CD1c-positive myeloid dendritic cell (primary cell): ENCODE measurements at regions not wholly inside any gene's neighbourhood (a gene's known extent, or its start where the extent isn't known, plus 50 kb on each side); places are given as distances from the start of the nearest gene placed in this dataset.

ENCODE experiments used
- DNase-seq: peaks from one replicate; pipeline ENCODE4 v3.0.0-alpha.2; 2016; ENCODE audit errors: extremely low spot score

DNA sequence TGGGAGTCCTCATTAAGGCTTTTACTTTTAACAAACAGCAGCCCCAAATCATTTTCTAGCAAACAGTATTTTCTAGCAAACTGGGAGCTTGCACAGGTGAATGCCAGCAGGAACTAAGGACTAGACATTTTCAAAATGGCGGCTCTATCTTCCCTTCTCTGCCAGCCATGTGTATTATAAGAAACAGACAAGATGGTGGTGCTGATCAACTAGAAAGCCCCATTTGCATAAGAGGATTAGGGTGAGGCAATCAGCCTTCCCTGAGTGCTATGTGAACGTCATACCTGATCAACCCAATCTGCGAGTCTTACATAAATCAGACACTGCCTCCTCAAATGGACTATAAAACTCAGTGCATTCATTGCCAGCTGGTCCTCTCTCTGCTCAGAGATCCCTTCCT lies 479.6 kb downstream of the IPMK start:
- DNase-seq: no peak

DNA sequence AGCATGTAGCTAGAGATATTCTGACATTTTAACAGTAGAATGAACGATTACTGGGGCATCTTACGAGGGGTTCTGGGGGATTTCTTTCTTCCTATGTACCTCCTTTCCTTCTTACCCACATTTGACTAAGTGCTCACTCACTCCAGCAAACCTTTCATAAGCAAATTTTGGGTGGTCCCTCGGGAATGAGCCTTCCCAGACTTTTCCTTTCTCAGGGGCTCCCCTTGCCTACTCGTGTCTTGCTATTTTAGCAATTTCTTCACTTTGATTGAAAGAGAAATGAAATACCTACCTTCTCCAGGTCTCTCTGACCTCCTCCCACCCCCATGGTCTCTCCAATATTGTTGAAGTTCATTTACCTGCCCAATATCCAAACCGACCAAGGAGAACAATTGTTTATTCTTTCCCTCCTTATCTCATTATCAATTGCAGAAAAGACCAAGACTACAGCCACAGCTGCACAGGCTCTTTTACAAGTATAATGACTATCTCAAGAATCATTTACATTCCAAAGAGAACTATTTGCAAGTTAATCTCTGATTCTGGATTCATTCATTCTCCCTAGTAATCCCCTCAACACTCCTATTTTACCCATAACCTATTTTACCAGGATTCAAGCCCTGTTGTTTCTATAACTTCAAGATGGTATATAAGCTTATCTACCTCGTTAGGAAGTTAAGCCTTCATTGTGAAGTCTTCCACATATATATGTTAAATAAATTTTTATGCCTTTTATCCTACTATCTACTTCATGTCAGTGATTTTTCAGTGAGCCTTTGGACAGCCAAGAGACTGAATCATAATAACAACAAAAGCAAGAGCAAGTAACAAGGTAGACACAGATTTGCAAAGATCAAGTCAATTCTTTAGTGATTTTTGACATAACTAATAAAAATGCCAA lies 480.6 kb downstream of the IPMK start:
- no peak for DNase-seq

DNA sequence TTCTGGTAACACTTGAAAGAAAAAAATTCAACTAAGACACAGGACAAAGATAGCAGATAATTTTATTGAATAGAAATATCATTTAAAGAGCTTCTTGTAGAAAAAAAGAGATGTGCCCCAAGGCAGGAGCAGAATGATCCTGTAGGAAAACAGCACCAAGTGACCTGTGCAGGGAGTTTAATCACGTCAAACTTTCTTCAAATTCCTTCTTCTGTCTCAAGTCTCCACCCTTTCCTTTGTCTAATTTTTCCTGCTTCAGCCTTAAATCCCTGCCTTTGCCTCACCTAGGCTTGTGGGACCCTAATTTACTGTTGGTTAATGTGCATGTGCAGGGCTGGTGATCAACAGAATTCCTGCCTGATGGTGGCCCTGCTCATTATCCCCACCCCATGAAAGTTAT lies 481.4 kb downstream of the IPMK start:
- no peak for DNase-seq

DNA sequence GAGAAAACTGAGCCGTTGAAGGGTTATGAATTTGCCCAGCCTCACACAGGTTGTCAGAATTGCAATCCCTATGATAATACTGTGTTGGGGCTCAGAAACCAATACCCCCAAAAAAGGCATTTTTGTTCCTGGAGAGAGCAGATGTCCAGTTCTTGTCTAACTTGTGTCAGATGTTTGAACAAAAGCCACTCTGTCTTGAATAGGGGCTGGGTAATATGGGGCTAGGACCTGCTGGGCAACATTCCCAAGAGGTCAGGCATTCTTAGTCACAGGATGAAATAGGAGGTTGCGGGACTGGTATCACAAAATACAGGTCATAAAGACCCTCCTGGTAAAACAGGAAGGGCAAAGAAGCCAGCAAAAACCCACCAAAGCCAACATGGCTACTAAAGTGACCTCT lies 482.1 kb downstream of the IPMK start:
- no peak for DNase-seq

DNA sequence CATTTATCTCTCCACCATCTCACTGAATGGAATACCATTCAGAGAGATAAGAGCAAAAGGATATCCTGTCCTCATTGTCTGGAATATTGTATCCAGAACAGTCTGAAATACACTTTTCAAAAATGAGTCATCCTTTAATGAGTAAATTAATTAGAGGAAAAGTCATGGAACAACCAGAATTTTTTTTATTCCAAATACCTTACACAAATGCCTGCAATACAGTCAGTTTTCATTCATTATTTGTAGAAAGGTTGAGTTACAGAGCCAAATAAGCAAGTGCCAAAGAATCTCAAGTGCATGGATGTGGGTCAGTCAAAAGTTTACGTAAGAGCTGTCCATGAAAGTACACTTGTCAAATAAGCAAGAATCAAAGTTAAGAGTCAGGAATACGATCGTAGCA lies 482.6 kb downstream of the IPMK start:
- DNase-seq: no peak

DNA sequence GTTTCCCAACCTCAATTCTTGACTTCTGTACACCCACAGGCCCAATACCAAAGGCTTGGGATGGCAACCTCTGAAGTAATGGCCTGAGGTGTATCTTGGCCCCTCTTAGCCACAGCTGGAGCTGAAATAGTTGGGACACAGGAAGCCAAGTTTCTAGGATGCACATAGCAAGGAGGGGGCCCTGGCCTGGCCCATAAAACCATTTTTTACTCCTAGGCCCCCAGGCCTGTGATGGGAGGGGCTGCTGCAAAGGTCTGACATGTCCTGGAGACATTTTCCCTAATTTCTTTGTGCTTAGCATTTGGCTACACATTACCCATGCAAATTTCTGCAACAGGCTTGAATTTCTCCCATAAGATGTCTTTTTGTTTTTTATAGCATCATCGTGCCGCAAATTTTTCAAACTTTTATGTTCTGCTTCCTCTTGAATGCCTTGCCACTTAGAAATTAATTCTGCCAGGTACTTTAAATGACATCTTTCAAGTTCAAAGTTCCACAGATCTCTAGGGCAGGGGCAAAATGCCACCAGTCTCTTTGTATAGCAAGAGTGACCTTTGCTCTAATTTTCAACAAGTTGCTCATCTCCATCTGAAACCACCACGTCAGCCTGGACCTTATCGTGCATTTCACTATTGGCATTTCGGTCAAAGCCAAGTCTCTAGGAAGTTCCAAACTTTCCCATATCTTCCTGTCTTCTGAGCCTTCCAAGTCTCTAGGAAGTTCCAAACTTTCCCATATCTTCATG lies 490.8 kb downstream of the IPMK start:
- no peak for DNase-seq

DNA sequence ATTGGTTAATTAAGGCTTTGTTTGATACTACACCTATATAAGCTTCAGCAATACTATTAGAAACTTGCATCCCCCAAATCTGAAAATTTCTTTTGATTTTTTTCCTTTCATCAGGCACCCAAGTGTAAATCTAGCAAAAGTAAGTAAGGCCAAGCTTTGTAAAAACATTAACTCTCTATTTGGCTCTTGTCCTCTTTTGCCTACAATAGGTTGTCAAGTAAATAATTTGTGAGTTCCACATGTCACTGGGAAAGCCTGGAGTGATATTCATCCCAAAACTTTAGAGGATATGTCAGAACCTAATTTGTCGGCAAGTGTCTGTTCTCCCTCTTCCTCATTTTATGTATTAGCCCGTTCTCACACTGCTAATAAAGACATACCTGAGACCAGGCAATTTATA lies 492.4 kb downstream of the IPMK start:
- no peak for DNase-seq

DNA sequence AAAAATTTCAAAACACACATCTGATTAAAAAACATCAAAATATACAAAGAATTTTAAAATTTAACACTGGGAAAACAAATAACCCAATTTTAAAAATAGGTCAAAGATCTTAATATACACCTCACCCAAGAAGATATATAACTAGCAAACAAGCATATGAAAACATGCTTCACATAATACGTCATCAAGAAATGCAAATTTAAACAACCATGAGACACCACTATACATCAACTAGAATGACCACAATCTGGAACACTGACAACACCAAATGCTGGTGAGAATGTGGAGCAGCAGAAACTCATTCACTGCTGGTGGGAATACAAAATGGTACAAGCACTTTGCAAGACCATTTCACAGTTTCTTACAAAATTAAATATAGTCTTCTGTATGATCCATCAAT lies 498.4 kb downstream of the IPMK start:
- no peak for DNase-seq

DNA sequence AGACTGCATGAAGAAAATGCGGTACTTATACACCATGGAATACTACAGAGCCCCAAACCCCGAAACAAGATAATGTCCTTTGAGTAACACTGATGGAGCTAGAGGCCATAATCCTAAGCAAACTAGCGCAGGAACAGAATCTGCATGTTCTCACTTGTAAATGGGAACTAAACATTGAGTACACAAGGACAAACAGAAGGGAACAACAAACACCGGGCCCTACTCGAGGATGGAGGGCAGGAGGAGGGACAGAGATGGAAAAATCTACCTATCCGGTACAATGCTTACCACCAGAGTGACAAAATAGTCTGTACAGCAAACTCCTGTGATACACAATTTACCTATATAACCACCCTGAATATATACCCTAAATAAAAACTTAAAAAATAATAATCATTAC lies 507.9 kb downstream of the IPMK start:
- no peak for DNase-seq

DNA sequence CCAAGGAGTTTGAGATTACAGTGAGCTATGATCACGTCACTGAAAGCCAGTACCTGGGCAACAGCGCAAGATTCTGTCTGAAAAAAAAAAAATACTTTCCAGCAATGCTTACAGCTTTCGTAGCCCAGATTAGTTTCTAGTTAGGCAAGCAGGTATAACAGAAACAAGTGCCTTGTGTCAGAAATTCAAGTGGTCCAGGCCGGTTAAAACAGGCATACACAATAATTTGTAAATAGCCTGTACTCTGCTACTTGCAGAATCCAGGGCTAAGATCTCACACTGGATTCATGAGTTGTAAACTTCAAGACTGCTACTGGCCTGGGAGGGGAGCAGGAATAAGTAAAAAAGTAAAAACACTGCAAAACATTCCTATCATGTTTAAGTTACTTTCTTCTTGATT lies 512.9 kb downstream of the IPMK start:
- no peak for DNase-seq

DNA sequence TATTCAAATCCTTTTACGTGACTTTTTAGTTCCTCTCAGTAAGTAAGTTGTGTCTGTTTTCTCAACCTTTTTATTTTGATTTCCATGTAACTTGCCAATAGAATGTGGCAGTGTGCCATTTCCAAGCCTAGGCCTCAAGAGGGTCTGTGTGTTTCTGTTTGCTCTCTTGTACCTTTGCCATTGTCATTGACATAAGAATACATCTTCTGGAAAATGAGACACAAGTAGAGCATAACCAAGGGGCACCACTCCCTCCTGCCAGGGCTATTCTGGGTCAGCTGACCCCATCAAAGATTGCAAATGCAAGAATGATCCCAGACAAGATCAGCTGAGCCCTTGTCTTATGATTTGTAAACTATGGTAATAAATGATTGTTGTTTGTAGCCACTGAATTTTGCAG lies 524.0 kb downstream of the IPMK start:
- no peak for DNase-seq

DNA sequence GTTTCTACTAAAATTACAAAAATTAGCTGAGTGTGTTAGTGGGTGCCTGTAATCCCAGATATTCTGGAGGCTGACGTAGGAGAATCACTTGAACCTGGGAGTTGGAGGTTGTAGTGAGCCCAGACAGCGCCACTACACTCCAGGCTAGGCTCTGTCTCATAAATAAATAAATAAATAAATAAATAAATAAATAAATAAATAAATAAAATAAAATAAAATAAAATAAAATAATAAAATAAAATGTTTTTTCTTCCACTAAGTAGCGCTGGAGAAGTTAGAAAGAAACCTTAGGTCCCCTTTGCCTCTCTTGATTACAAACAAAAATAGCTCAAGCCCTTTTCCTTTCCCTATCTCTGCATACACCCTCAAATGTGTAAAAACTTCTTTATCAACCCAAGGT lies 525.9 kb downstream of the IPMK start:
- DNase-seq: no peak

DNA sequence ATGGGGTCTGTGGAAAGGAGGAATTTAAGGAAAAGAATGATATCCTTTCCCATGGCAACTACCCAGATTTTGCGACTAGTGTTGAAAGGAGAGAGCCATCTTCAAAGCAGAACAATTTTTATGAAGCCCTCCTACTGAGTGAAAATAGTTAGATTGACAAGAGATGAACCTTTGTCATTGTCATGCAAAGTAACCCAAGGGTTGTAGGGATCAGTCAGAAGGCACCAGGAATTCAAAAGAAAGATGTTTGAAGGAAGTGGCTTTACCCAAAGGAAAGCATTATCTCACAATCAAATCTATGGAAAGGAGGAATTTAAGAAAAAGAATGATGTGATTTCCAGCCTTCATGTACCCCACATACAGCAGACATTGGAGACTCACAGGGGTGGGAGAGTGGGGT lies 544.4 kb downstream of the IPMK start:
- DNase-seq: no peak

DNA sequence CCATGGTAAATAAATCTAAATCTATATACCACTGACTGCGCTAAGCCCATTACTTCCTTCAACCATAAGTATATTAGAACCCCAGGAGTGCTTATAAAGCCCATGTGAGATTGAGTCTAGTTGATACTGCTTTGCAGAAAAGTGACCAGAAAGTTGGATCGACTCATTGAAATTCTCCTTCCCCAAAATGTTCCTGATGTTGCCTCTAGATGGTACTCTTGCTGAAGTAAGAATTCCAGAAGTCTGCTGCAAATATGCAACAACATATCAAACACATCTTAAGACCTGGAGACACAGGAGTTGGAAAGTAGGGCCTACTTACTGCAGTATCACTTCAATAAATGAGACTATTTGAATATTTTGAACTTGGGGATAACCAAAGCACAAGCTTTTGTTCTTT lies 550.8 kb downstream of the IPMK start:
- no peak for DNase-seq

DNA sequence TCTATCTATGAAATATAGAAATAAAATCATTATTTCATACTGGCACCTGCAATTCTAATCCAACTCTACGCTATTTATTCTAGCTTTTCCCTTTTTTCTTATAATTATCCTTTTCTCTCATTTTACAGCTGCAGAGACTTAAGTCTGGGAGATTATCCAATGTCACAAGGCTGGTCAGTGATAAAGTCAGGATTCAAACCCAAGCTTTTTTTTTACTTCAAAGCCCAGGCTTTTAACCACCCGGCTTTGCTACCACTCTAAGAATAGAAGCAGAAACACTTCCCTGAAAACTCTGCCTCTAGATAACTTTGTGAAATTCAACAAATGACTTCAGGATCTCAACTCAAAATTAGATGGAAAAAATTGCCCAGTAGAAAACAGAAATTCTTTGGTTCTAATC lies 552.5 kb downstream of the IPMK start:
- DNase-seq: no peak

DNA sequence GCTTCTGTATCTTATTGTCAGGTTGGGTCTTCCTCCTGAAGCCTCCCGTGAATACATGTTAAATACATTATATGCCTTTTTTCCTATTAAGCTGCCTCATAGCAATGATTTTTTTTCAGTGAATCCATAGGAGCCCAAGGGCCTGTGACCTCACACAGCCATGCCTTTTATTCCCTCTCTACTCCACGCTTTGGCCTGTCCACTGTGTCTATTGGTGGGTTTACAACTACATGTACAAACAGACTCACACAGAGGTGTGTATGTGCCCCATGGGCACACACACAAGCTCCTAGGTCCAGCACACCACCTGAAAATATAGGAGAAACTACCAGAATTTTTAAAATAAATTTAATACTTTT lies 560.4 kb downstream of the IPMK start:
- no peak for DNase-seq

DNA sequence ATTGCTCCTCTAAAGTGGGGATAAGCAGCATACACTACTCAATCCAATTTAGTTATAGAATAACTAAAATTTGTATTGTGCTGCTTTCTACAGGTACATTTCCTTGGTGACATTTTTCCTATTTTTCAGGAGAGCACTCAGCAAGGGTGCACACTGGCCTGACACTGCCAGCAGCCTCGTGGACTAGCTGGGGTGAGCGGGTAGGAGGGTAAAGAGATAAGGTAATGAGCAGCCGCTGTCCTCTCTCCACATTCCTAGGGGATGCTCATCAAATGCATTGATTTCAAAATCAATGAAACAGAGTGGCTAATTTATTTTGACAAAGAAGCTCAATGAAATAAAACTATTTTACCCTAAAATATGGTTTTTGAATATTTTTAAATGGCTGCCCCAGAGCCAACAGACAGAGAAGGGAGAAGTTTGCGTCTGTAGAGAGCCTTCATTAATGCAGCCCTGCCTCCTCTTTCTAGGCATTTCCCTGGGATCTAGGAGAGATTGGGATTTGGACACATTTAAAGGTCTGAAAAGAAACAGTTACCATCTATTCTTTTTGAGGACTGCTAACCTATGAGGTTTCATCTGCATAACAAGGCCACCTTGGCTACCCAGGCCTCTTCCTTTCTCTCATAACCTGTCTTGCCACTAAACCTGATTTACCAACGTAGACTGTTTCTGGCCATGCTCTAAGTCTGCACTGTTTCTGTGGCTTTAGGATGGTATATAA lies 561.0 kb downstream of the IPMK start:
- no peak for DNase-seq

DNA sequence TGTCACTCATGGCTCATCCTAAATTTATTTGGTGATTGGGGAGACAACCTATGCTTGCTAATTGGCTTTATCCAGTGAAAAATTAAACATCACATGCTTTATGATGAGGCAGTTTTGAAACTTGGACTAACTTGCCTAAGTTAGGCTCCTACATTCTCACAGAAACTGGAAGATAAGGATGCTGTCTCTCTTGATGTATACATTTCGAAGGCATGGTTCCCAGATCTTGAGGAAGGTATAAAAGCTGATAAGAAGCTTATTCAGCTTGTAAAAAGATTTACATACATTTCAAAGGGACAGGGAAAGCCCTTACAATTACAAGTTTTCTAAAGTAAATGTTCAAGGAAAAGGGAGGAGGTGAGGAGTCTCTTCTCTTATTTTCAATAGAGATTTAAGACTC lies 561.7 kb downstream of the IPMK start:
- no peak for DNase-seq

DNA sequence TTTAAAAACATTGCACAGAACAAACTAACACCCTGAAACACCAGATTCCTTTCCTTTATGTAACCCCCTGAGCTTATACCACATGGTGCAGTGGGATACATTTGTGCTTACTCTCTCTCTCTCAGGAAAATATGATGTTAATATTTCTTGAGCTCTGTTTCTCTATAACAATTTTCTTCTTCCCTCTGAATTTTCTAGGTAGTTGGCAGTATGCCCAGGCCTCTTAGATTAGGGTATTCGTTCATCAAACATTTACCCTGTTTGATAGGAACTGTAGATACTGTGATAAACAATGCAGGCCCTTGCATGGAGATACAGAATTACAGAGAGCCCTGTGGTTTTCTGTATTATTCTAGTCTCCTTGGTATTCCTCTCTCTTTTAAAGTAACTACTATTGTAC lies 567.8 kb downstream of the IPMK start:
- no peak for DNase-seq

DNA sequence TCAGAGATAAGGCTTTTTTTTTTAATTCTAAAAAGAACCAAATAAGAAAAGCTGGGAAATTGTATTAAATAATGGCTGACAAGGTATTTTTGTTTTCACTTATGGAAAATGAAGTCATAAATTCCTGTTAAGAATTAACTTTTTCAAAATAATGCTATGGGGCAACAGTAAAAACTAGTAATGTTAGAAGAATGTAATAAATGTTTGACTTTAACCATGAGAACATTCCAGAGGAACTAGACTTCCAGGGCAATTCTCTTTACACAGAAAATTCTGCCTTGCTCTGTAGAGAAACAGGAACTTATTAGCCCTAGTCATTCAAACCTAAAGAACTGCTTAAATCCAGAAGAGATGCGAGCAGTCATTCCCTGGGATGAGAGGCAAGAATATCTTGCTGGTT lies 571.1 kb downstream of the IPMK start:
- no peak for DNase-seq

DNA sequence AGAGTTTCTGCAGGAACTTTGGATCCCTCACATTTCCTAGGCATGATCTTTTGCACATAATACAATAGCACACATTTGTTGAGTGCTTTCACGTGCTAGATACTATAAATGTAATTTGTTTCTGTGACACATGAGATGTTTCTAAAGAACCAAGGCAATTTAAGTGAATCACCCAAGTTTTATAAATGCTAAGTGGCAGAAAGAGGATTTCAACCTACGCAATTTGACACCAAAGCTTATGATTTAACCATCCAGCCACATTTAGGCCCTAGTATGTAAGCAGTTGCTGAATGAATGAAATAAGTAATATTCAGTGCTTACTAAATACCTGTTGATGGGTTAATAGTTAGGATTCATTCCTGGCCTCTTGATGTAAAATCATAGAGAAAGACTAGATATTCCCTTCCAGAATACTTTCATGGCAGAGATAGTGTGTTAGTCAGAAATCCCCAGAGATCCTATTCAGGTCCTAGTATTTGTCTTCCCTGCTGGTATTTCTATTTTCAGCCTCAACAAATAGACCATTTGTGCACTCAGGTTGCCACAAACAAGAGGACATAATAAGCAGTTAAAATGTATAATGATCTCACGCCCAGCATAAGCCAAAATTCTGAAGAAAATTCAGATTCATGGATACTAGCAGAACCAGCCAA lies 572.6 kb downstream of the IPMK start:
- DNase-seq: no peak

DNA sequence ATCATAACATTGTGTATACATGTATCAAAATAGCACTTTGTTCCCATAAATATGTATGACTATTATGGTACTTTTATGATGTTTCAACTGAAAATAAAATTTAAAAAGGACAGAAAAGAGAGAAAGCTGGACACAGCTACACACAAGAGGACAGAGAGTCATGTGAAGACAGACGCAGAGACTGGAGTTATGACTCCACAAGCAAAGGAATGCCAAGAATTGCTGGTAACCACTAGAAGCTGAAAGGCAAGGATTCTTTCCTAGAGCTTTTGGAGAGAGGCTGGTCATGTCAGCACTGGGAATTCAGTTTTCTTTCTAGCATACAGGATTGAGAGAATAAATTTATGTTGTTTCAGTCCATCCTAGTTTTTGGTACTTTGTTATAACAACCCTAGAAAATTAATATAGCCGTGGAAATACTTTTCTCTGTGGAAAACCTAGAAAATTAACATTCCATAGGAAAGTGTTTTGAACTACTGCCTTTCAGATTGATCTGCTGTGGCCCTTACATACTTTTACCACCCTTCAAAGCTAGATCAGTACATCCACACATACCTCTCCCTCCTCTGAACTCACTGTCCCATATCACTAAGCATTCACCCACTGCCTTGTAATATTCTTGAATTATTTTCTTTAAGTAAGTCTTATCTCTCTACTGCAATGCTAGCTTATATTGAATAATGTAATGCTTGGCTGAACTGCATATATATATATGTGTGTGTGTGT lies 575.3 kb downstream of the IPMK start:
- DNase-seq: no peak
